Parathyroid adenoma (tissue), 2 donors: ENCODE measurements at regions not wholly inside any gene's neighbourhood (a gene's known extent, or its start where the extent isn't known, plus 50 kb on each side); places are given as distances from the start of the nearest gene placed in this dataset.

Experiments used
- H2AFZ ChIP-seq: fragments of 300-600 bp; sonication (generic); one replicate; pipeline ENCODE4 v1.7.0; 2017; ENCODE audit warnings: antibody characterized with exemption, mild to moderate bottlenecking
- H3K27ac ChIP-seq: fragments of 300-600 bp; sonication (generic); one replicate; pipeline ENCODE4 v1.7.0; 2017
- H3K27me3 ChIP-seq: fragments of 300-600 bp; sonication (generic); one replicate; pipeline ENCODE4 v1.7.0; 2017; ENCODE audit warnings: low read length; ENCODE audit not compliant: control insufficient read depth, insufficient read depth
- H3K36me3 ChIP-seq: fragments of 300-600 bp; sonication (generic); one replicate; pipeline ENCODE4 v1.7.0; 2017; ENCODE audit warnings: low read length; ENCODE audit not compliant: control insufficient read depth, insufficient read depth
- H3K4me1 ChIP-seq: fragments of 300-600 bp; sonication (generic); one replicate; pipeline ENCODE4 v1.7.0; 2017; ENCODE audit warnings: control low read depth
- H3K4me2 ChIP-seq: fragments of 300-600 bp; sonication (generic); one replicate; pipeline ENCODE4 v1.7.0; 2017; ENCODE audit warnings: low read length
- H3K4me3 ChIP-seq: fragments of 300-600 bp; sonication (generic); one replicate; pipeline ENCODE4 v1.7.0; 2017; ENCODE audit warnings: low read depth, low read length
- H3K79me2 ChIP-seq: fragments of 300-600 bp; sonication (generic); one replicate; pipeline ENCODE4 v1.7.0; 2017; ENCODE audit warnings: control low read depth
- H3K9ac ChIP-seq: fragments of 300-600 bp; sonication (generic); one replicate; pipeline ENCODE4 v1.7.0; 2017; ENCODE audit warnings: mild to moderate bottlenecking
- H3K9me3 ChIP-seq: fragments of 300-600 bp; sonication (generic); one replicate; pipeline ENCODE4 v1.7.0; 2017; ENCODE audit warnings: low read length; ENCODE audit not compliant: control insufficient read depth
- TF ChIP-seq, protein P1 (sequence below): fragments of 300-600 bp; sonication (generic); IDR thresholded peaks from one replicate; pipeline ENCODE4 v1.7.0; 2017; ENCODE audit warnings: antibody characterized with exemption, mild to moderate bottlenecking
- donor health status: primary hyperparathyroidism.

GRCh38 chr2:150168595-150169236 is 318.8 kb downstream of the RND3 start:
- Histone ChIP-seq H3K36me3 (no peaks in the 10 kb centered on the region), H3K27ac (no peak overlapping the region), H3K4me1 (no peaks in the 10 kb centered on the region), H3K4me3 (no peak overlapping the region), H3K9ac (no peak overlapping the region), H3K9me3 (no peaks in the 10 kb centered on the region), H3K79me2 (no peaks in the 10 kb centered on the region), H3K27me3 (no peaks in the 10 kb centered on the region), H3K4me2 (no peak overlapping the region), H2AFZ (no peak overlapping the region)
- TF ChIP-seq, protein P1, sequence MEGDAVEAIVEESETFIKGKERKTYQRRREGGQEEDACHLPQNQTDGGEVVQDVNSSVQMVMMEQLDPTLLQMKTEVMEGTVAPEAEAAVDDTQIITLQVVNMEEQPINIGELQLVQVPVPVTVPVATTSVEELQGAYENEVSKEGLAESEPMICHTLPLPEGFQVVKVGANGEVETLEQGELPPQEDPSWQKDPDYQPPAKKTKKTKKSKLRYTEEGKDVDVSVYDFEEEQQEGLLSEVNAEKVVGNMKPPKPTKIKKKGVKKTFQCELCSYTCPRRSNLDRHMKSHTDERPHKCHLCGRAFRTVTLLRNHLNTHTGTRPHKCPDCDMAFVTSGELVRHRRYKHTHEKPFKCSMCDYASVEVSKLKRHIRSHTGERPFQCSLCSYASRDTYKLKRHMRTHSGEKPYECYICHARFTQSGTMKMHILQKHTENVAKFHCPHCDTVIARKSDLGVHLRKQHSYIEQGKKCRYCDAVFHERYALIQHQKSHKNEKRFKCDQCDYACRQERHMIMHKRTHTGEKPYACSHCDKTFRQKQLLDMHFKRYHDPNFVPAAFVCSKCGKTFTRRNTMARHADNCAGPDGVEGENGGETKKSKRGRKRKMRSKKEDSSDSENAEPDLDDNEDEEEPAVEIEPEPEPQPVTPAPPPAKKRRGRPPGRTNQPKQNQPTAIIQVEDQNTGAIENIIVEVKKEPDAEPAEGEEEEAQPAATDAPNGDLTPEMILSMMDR, result no peak

DNA sequence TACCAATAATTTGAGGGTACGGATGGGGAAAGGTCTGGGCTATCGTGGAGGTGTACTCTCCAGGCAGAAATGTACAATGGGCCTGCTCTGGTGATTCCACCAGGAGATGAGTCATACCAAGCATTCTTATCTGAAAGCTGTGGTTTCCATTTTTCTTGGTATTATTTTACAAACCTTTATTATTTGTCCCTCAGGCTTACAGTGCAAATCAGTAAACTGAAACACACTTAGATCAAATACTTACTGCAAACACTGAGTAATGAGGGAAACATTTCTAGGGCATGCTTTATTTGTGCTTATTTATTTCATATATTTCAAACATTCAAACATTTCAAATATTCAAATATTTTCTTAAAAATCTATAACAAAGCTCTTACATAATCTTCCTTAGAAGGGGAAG is 319.8 kb downstream of the RND3 start:
- H3K27me3 ChIP-seq, result no peaks in the 10 kb centered on the region
- H3K4me3 ChIP-seq, result no peak overlapping the region
- no peaks in the 10 kb centered on the region for H3K9me3 ChIP-seq
- H3K79me2 ChIP-seq, result no peaks in the 10 kb centered on the region
- no peak overlapping the region for H3K9ac ChIP-seq
- TF ChIP-seq, protein P1, result no peak
- no peaks in the 10 kb centered on the region for H3K36me3 ChIP-seq
- H3K4me1 ChIP-seq, result no peaks in the 10 kb centered on the region
- no peak overlapping the region for H3K27ac ChIP-seq
- no peak overlapping the region for H3K4me2 ChIP-seq
- H2AFZ ChIP-seq, result no peak overlapping the region

- Histone ChIP-seq H3K4me2 (no peak overlapping the region), H3K9ac (no peak overlapping the region), H3K4me1 (no peaks in the 10 kb centered on the region), H3K9me3 (no peaks in the 10 kb centered on the region), H3K36me3 (no peaks in the 10 kb centered on the region), H2AFZ (no peak overlapping the region), H3K27me3 (no peaks in the 10 kb centered on the region), H3K4me3 (no peak overlapping the region), H3K79me2 (no peaks in the 10 kb centered on the region), H3K27ac (no peak overlapping the region)
- TF ChIP-seq, protein P1, result no peak
These were observed 321.0 kb downstream of the RND3 start for GRCh38 chr2:150166313-150167051.

DNA sequence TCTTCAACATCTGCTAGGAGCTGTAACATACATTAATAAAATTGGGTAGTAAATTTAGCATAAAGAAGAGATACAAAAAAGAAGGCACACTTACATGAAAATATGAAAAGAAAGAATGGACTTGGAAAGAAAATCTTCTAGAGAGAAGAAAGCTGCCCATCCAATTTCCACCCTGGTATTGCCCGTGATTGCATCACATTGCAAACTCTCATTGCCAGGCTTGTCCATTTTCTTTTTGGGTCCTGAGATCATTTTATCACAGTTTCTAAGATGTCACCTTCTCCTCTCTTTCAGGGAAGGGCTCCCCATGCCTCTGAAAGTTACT is 321.5 kb downstream of the RND3 start:
- Histone ChIP-seq H2AFZ (no peak overlapping the region), H3K4me3 (no peak overlapping the region), H3K36me3 (no peaks in the 10 kb centered on the region), H3K4me1 (no peaks in the 10 kb centered on the region), H3K27me3 (no peaks in the 10 kb centered on the region), H3K9ac (no peak overlapping the region), H3K9me3 (no peaks in the 10 kb centered on the region), H3K4me2 (no peak overlapping the region), H3K27ac (no peak overlapping the region), H3K79me2 (no peaks in the 10 kb centered on the region)
- TF ChIP-seq, protein P1, result no peak

GRCh38 chr2:150165442-150165841 is 322.0 kb downstream of the RND3 start:
- no peaks in the 10 kb centered on the region for H3K36me3 ChIP-seq
- H3K79me2 ChIP-seq, result no peaks in the 10 kb centered on the region
- H3K27ac ChIP-seq, result no peak overlapping the region
- no peak overlapping the region for H3K4me2 ChIP-seq
- H3K27me3 ChIP-seq, result no peaks in the 10 kb centered on the region
- H3K4me3 ChIP-seq, result no peak overlapping the region
- TF ChIP-seq, protein P1, result no peak
- H3K9ac ChIP-seq, result no peak overlapping the region
- no peak overlapping the region for H2AFZ ChIP-seq
- H3K4me1 ChIP-seq, result no peaks in the 10 kb centered on the region
- no peaks in the 10 kb centered on the region for H3K9me3 ChIP-seq
